Activated naive CD4-positive, alpha-beta T cell treated with anti-CD3 and anti-CD28 coated beads, Interleukin-2, amount 10 ng/mL, durations not matched to agents 7 days and 5 days (primary cell): ENCODE measurements at regions not wholly inside any gene's neighbourhood (a gene's known extent, or its start where the extent isn't known, plus 50 kb on each side); places are given as distances from the start of the nearest gene placed in this dataset.

ENCODE experiments used
- CTCF ChIA-PET: fragments of 350-600 bp; sonication (Branson Sonifier 250); formaldehyde crosslinking; loops from one replicate; lab custom pipeline; 2021; ENCODE audit warnings: antibody characterized with exemption; lab: Charles Lee
- DNase-seq: peaks from one replicate; pipeline ENCODE4 v3.0.0-alpha.2; 2020
- H3K27ac Mint-ChIP-seq: one replicate; pipeline ENCODE4 v1.8.0; 2021; ENCODE audit warnings: mild to moderate bottlenecking, moderate library complexity, mixed read lengths
- H3K27me3 Mint-ChIP-seq: one replicate; pipeline ENCODE4 v1.8.0; 2021; ENCODE audit warnings: mild to moderate bottlenecking, mixed read lengths
- H3K36me3 Mint-ChIP-seq: one replicate; pipeline ENCODE4 v1.8.0; 2021; ENCODE audit warnings: mixed read lengths
- H3K4me1 Mint-ChIP-seq: one replicate; pipeline ENCODE4 v1.8.0; 2021; ENCODE audit warnings: mixed read lengths
- H3K4me3 Mint-ChIP-seq: one replicate; pipeline ENCODE4 v1.8.0; 2021; ENCODE audit warnings: mild to moderate bottlenecking, moderate library complexity, mixed read lengths
- H3K9me3 Mint-ChIP-seq: one replicate; pipeline ENCODE4 v1.8.0; 2021; ENCODE audit warnings: mixed read lengths

- DNase-seq = no peak
- CTCF ChIA-PET = no interaction called here
- H3K27ac Mint-ChIP-seq = no peak overlapping the region
- no peaks in the 10 kb centered on the region for H3K9me3 Mint-ChIP-seq
- no peaks in the 10 kb centered on the region for H3K4me1 Mint-ChIP-seq
- no peaks in the 10 kb centered on the region for H3K27me3 Mint-ChIP-seq
- no peaks in the 10 kb centered on the region for H3K36me3 Mint-ChIP-seq
- no peak overlapping the region for H3K4me3 Mint-ChIP-seq
These were observed 484.7 kb upstream of the TENM4 start for GRCh38 chr11:79925570-79925969.

- Mint-ChIP-seq H3K27me3 (no peaks in the 10 kb centered on the region), H3K27ac (no peak overlapping the region)
- CTCF ChIA-PET = no interaction called here
These were observed 481.8 kb upstream of the TENM4 start for GRCh38 chr11:79922641-79923040.

GRCh38 chr11:79920480-79920879 lies 479.6 kb upstream of the TENM4 start:
- H3K27me3 Mint-ChIP-seq = no peaks in the 10 kb centered on the region
- no peaks in the 10 kb centered on the region for H3K9me3 Mint-ChIP-seq
- H3K4me1 Mint-ChIP-seq = no peaks in the 10 kb centered on the region
- H3K27ac Mint-ChIP-seq = no peak overlapping the region
- H3K4me3 Mint-ChIP-seq = no peak overlapping the region
- no peaks in the 10 kb centered on the region for H3K36me3 Mint-ChIP-seq
- no peak for DNase-seq
- CTCF ChIA-PET = no interaction called here

More at GRCh38 chr11:79922641-79923040, 481.8 kb upstream of the TENM4 start:
- H3K9me3 Mint-ChIP-seq = no peaks in the 10 kb centered on the region
- no peaks in the 10 kb centered on the region for H3K4me1 Mint-ChIP-seq
- H3K4me3 Mint-ChIP-seq = no peak overlapping the region
- H3K36me3 Mint-ChIP-seq = no peaks in the 10 kb centered on the region
- no peak for DNase-seq

GRCh38 chr11:79919350-79919749 lies 478.5 kb upstream of the TENM4 start:
- Mint-ChIP-seq H3K27ac (no peak overlapping the region), H3K36me3 (no peaks in the 10 kb centered on the region), H3K9me3 (peaks cover 2% of the 10 kb centered on the region), H3K4me1 (no peaks in the 10 kb centered on the region), H3K4me3 (no peak overlapping the region), H3K27me3 (no peaks in the 10 kb centered on the region)
- no peak for DNase-seq
- CTCF ChIA-PET = no interaction called here

- CTCF ChIA-PET = no interaction called here
- Mint-ChIP-seq H3K27ac (no peak overlapping the region), H3K9me3 (peaks cover 4% of the 10 kb centered on the region), H3K4me1 (no peaks in the 10 kb centered on the region), H3K36me3 (no peaks in the 10 kb centered on the region), H3K4me3 (no peak overlapping the region), H3K27me3 (no peaks in the 10 kb centered on the region)
- no peak for DNase-seq
These were observed 478.0 kb upstream of the TENM4 start for GRCh38 chr11:79918846-79919245.

GRCh38 chr11:79906164-79906563 lies 465.3 kb upstream of the TENM4 start:
- peaks cover 6% of the 10 kb centered on the region for H3K9me3 Mint-ChIP-seq
- CTCF ChIA-PET = no interaction called here
- no peak overlapping the region for H3K4me3 Mint-ChIP-seq
- no peaks in the 10 kb centered on the region for H3K4me1 Mint-ChIP-seq
- H3K27me3 Mint-ChIP-seq = no peaks in the 10 kb centered on the region
- no peak for DNase-seq
- H3K27ac Mint-ChIP-seq = no peak overlapping the region
- H3K36me3 Mint-ChIP-seq = no peaks in the 10 kb centered on the region

- Mint-ChIP-seq H3K27ac (no peak overlapping the region), H3K4me1 (no peaks in the 10 kb centered on the region), H3K27me3 (no peaks in the 10 kb centered on the region), H3K4me3 (no peak overlapping the region), H3K36me3 (no peaks in the 10 kb centered on the region), H3K9me3 (peaks cover 5% of the 10 kb centered on the region)
- no peak for DNase-seq
- CTCF ChIA-PET = no interaction called here
These were observed 461.7 kb upstream of the TENM4 start for GRCh38 chr11:79902493-79902892.

GRCh38 chr11:79897896-79898295 lies 457.1 kb upstream of the TENM4 start:
- Mint-ChIP-seq H3K36me3 (no peaks in the 10 kb centered on the region), H3K4me1 (no peaks in the 10 kb centered on the region), H3K9me3 (peaks cover 5% of the 10 kb centered on the region), H3K27me3 (no peaks in the 10 kb centered on the region), H3K27ac (no peak overlapping the region), H3K4me3 (no peak overlapping the region)
- CTCF ChIA-PET = no interaction called here
- DNase-seq = no peak

GRCh38 chr11:79896258-79896657 lies 455.4 kb upstream of the TENM4 start:
- Mint-ChIP-seq H3K27ac (no peak overlapping the region), H3K9me3 (peaks cover 5% of the 10 kb centered on the region), H3K4me1 (no peaks in the 10 kb centered on the region), H3K4me3 (no peak overlapping the region), H3K27me3 (no peaks in the 10 kb centered on the region), H3K36me3 (no peaks in the 10 kb centered on the region)
- CTCF ChIA-PET = no interaction called here
- no peak for DNase-seq

- Mint-ChIP-seq H3K9me3 (peaks cover 2% of the 10 kb centered on the region), H3K27me3 (no peaks in the 10 kb centered on the region), H3K4me3 (no peak overlapping the region), H3K27ac (no peak overlapping the region), H3K36me3 (no peaks in the 10 kb centered on the region), H3K4me1 (no peaks in the 10 kb centered on the region)
- DNase-seq = no peak
- CTCF ChIA-PET = no interaction called here
These were observed 453.3 kb upstream of the TENM4 start for GRCh38 chr11:79894111-79894510.

- Mint-ChIP-seq H3K9me3 (no peaks in the 10 kb centered on the region), H3K4me3 (no peak overlapping the region), H3K27me3 (no peaks in the 10 kb centered on the region), H3K36me3 (no peaks in the 10 kb centered on the region), H3K4me1 (no peaks in the 10 kb centered on the region), H3K27ac (no peak overlapping the region)
- CTCF ChIA-PET = no interaction called here
- DNase-seq = no peak
These were observed 449.4 kb upstream of the TENM4 start for GRCh38 chr11:79890272-79890671.

- Mint-ChIP-seq H3K9me3 (peaks cover 16% of the 10 kb centered on the region), H3K27ac (no peak overlapping the region), H3K27me3 (no peaks in the 10 kb centered on the region), H3K4me3 (no peak overlapping the region), H3K36me3 (no peaks in the 10 kb centered on the region), H3K4me1 (no peaks in the 10 kb centered on the region)
- CTCF ChIA-PET = no interaction called here
- no peak for DNase-seq
These were observed 424.1 kb upstream of the TENM4 start for GRCh38 chr11:79864882-79865281.

GRCh38 chr11:79860336-79860735 lies 419.5 kb upstream of the TENM4 start:
- Mint-ChIP-seq H3K4me1 (no peaks in the 10 kb centered on the region), H3K36me3 (no peaks in the 10 kb centered on the region), H3K27me3 (no peaks in the 10 kb centered on the region), H3K9me3 (peaks cover 2% of the 10 kb centered on the region), H3K4me3 (no peak overlapping the region), H3K27ac (no peak overlapping the region)
- no peak for DNase-seq
- CTCF ChIA-PET = no interaction called here

GRCh38 chr11:79857377-79858214 lies 416.8 kb upstream of the TENM4 start:
- CTCF ChIA-PET = no interaction called here
- Mint-ChIP-seq H3K36me3 (no peaks in the 10 kb centered on the region), H3K4me1 (no peaks in the 10 kb centered on the region), H3K9me3 (no peaks in the 10 kb centered on the region), H3K4me3 (no peak overlapping the region), H3K27ac (no peak overlapping the region), H3K27me3 (no peaks in the 10 kb centered on the region)
- no peak for DNase-seq

- CTCF ChIA-PET = no interaction called here
- Mint-ChIP-seq H3K4me3 (no peak overlapping the region), H3K27ac (no peak overlapping the region)
These were observed 411.3 kb upstream of the TENM4 start for GRCh38 chr11:79852176-79852575.

More at GRCh38 chr11:79852176-79852575, 411.3 kb upstream of the TENM4 start:
- H3K9me3 Mint-ChIP-seq = no peaks in the 10 kb centered on the region
- no peaks in the 10 kb centered on the region for H3K27me3 Mint-ChIP-seq
- no peaks in the 10 kb centered on the region for H3K36me3 Mint-ChIP-seq
- no peaks in the 10 kb centered on the region for H3K4me1 Mint-ChIP-seq
- DNase-seq = no peak
